Peyer's patch (tissue), 4 donors: ENCODE measurements at regions not wholly inside any gene's neighbourhood (a gene's known extent, or its start where the extent isn't known, plus 50 kb on each side); places are given as distances from the start of the nearest gene placed in this dataset.

ENCODE experiments used
- DNase-seq, 3 donors: peaks; one replicate each; pipeline ENCODE4 v3.0.0-alpha.2; 2017 to 2019
- H3K27ac ChIP-seq, 4 donors: fragments of 200-600 bp; sonication (generic); one replicate each; pipeline ENCODE4 v1.5.1; 2016 to 2019
- H3K27me3 ChIP-seq, 2 donors: fragments of 200-600 bp; sonication (generic); one replicate each; pipeline ENCODE4 v1.5.1; 2019
- H3K36me3 ChIP-seq, 3 donors: fragments of 200-600 bp; sonication (generic); one replicate each; pipeline ENCODE4 v1.5.1; 2016 to 2019
- H3K4me1 ChIP-seq, 4 donors: fragments of 200-600 bp; sonication (generic); one replicate each; pipeline ENCODE4 v1.5.1; 2016 to 2019
- H3K4me3 ChIP-seq, 4 donors: fragments of 200-600 bp; sonication (generic); 1 replicate in 3 of 4; 2 replicates in 1 of 4; pipeline ENCODE4 v1.5.1; 2016 to 2019; ENCODE audit warnings: mild to moderate bottlenecking in 1 of 4
- H3K9me3 ChIP-seq, 4 donors: fragments of 200-600 bp; sonication (generic); one replicate each; pipeline ENCODE4 v1.5.1; 2016 to 2019; ENCODE audit warnings: mild to moderate bottlenecking in 1 of 4
- POLR2A ChIP-seq, 2 donors: fragments of 450-650 bp; IDR thresholded peaks; one replicate each; pipeline ENCODE4 v1.5.1; 2017; ENCODE audit warnings: antibody characterized with exemption in 2 of 2, mild to moderate bottlenecking in 2 of 2, moderate library complexity in 2 of 2
- TF ChIP-seq, protein P1 (sequence below), 6 experiments: fragments of 450-650 bp in 4 of 6; fragments of 200-600 bp in 2 of 6; sonication (generic) in 1 of 6; IDR thresholded peaks; one replicate each; pipeline ENCODE4 v1.5.1; 2017 to 2019; ENCODE audit warnings: antibody characterized with exemption in 6 of 6, mild to moderate bottlenecking in 3 of 6, moderate library complexity in 1 of 6

DNA sequence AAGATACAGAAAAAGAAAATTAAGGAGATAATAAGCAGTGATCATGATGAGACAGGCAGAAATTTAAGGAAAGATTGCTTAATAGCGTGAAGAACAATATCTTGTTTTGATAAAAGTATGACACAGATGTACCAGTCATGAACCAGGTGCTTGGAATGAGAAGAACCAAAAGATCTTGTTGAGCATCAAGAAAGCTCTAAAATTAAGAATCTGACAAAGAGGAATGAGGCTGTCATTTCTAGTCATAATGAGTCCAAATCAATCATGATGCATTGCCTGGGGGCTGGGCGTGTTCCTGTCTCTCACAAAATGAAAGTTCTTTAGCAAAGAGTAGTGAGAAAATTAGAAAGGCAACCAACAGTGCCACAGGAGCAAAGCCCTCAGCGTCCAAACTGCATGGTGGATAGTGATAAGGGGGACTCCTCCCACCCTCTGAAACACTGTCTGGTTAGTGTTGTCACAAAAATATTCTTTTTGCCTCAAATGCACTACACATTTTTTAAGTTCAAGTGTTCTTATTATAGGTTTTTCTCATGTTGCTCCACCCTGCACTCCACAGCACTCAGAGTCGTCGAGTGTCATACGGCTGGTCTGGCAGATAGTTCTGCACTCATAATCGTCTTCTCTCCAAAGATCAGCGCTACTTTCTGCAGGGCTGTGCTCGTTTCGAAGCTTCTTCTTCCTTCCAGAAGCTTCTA, 439.6 kb downstream of the TNS3 start:
- Histone ChIP-seq H3K4me1 (no peaks in the 10 kb centered on the region), H3K9me3 (no peaks in the 10 kb centered on the region), H3K4me3 (no peak overlapping the region), H3K27ac (no peak overlapping the region), H3K36me3 (no peaks in the 10 kb centered on the region), H3K27me3 (no peaks in the 10 kb centered on the region)
- DNase-seq: no peak
- no peak for TF ChIP-seq POLR2A (IDR thresholded peaks at IDR 0.05)
- TF ChIP-seq, protein P1, sequence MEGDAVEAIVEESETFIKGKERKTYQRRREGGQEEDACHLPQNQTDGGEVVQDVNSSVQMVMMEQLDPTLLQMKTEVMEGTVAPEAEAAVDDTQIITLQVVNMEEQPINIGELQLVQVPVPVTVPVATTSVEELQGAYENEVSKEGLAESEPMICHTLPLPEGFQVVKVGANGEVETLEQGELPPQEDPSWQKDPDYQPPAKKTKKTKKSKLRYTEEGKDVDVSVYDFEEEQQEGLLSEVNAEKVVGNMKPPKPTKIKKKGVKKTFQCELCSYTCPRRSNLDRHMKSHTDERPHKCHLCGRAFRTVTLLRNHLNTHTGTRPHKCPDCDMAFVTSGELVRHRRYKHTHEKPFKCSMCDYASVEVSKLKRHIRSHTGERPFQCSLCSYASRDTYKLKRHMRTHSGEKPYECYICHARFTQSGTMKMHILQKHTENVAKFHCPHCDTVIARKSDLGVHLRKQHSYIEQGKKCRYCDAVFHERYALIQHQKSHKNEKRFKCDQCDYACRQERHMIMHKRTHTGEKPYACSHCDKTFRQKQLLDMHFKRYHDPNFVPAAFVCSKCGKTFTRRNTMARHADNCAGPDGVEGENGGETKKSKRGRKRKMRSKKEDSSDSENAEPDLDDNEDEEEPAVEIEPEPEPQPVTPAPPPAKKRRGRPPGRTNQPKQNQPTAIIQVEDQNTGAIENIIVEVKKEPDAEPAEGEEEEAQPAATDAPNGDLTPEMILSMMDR (IDR thresholded peaks at IDR 0.05): no peak

DNA sequence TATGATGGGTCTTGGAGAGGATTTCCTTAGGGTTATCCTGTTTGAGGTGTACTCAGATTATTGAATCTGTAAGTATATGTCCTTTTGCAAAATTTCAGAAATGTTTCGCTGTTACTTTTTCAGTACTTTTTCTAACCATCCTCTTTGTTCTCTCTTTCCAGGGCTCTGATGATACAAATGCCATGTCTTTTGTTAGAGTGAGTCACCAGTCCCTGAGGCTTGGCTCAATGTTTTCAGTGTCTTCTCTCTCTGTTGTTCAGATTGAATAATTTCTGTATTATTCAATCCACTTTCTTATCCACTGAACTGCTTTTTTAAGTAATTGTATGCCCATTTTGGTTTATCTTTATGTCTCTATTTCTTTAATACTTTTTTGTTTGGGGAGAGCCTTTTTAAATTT, 449.4 kb downstream of the TNS3 start:
- no peaks in the 10 kb centered on the region for H3K4me1 ChIP-seq
- no peak for DNase-seq
- TF ChIP-seq, protein P1 (IDR thresholded peaks at IDR 0.05): no peak
- no peak for TF ChIP-seq POLR2A (IDR thresholded peaks at IDR 0.05)
- H3K27ac ChIP-seq: no peak overlapping the region
- H3K4me3 ChIP-seq: no peak overlapping the region
- no peaks in the 10 kb centered on the region for H3K36me3 ChIP-seq
- no peaks in the 10 kb centered on the region for H3K27me3 ChIP-seq
- no peaks in the 10 kb centered on the region for H3K9me3 ChIP-seq

DNA sequence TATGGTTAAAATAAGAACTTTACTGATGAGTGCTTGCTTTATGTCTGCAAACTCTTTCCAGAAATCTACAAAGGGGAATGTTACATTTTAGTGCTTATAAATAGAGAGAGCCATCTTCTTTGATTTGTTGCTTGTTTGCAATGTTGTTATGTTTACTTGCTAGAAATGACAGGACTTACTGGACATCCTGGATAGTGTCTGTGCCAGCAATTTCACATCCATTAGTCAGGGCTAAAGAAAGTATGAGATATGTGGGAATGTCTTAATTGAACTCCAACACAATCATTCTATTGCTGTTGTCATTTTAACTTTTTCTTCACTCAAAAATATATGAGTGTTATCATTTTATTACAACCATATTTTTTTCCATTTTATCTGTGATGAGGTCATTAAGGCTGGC, 453.2 kb downstream of the TNS3 start:
- no peak overlapping the region for H3K4me3 ChIP-seq
- no peaks in the 10 kb centered on the region for H3K9me3 ChIP-seq
- TF ChIP-seq, protein P1 (IDR thresholded peaks at IDR 0.05): no peak
- TF ChIP-seq POLR2A (IDR thresholded peaks at IDR 0.05): no peak
- H3K27me3 ChIP-seq: no peaks in the 10 kb centered on the region
- no peak overlapping the region for H3K27ac ChIP-seq
- no peaks in the 10 kb centered on the region for H3K36me3 ChIP-seq
- H3K4me1 ChIP-seq: no peaks in the 10 kb centered on the region
- DNase-seq: no peak

DNA sequence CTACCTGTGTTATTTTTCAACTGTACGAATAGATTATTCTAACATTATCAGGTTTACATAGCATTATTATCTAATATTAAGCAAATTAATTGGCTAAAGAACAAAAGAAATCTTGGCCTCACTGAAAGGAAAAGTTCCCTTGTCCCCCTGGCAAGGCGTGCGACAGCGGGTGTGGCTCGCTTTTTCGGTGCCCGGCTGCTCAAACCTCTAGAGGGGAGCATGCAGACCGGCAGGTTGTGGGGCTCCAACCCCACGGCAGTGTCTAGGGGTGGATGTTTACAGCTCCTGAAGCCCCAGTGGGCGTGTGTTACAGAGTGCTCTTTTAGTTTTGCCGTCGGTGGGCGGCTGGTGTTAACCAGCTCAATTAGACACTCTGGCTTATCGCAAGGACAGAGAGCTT, 456.4 kb downstream of the TNS3 start:
- DNase-seq: no peak

DNA sequence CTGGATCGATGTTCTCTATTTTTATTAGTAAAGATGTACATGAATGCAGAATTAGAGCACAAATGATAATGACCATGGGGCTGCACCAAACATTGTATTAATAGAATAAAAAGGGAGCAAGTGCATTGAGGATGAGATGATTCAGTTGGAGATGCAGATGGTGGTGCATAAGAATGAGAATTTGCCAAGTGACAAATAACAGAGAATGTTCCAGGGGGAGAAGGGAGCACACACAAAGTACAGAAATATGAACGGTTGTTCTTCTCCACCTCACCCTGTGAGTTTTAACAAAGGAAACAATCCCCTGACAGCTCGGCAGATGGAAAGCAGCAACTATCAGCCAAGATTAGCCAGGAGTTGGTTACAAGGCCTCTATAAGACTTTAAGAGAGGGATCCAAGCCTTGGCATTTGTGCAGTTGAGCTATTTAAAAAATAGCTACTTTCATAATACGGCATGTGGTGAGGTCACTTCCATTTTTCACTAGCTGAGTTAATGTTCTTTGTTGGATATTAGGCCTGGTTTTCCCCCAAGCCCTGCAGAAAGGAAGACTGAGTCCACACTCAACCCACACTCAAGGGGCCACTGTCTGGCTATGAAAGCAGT, 462.5 kb downstream of the TNS3 start:
- H3K27ac ChIP-seq: no peak overlapping the region
- H3K27me3 ChIP-seq: no peaks in the 10 kb centered on the region
- TF ChIP-seq, protein P1 (IDR thresholded peaks at IDR 0.05): no peak
- TF ChIP-seq POLR2A (IDR thresholded peaks at IDR 0.05): no peak
- H3K36me3 ChIP-seq: no peaks in the 10 kb centered on the region
- DNase-seq: no peak
- no peak overlapping the region for H3K4me3 ChIP-seq
- no peaks in the 10 kb centered on the region for H3K9me3 ChIP-seq
- no peaks in the 10 kb centered on the region for H3K4me1 ChIP-seq

More for the DNA sequence above, 456.4 kb downstream of the TNS3 start:
- TF ChIP-seq, protein P1 (IDR thresholded peaks at IDR 0.05): no peak
- TF ChIP-seq POLR2A (IDR thresholded peaks at IDR 0.05): no peak
- H3K9me3 ChIP-seq: no peaks in the 10 kb centered on the region
- H3K27ac ChIP-seq: no peak overlapping the region
- no peaks in the 10 kb centered on the region for H3K36me3 ChIP-seq
- no peaks in the 10 kb centered on the region for H3K27me3 ChIP-seq
- H3K4me3 ChIP-seq: no peak overlapping the region
- H3K4me1 ChIP-seq: no peaks in the 10 kb centered on the region
